IMR-90 (cell line): ENCODE measurements at regions not wholly inside any gene's neighbourhood (a gene's known extent, or its start where the extent isn't known, plus 50 kb on each side); places are given as distances from the start of the nearest gene placed in this dataset.

Source experiments
- ATAC-seq: fragments of 200-7000 bp; cut with Tn5 transposase; 2 replicates; pipeline ENCODE4 v1.9.1; 2020; ENCODE audit warnings: low read depth, mild to moderate bottlenecking, moderate library complexity
- BruUV-seq: library from RNA; stranded (reverse); fragments of 400-500 nt; replicated peaks from 2 replicates; lab custom pipeline; 2021; lab: Mats Ljungman, UMichigan
- CTCF ChIA-PET: fragments of 300-600 bp; formaldehyde crosslinking; extraction: SDS; loops from one replicate; lab custom pipeline; 2021; ENCODE audit warnings: antibody characterized with exemption; lab: Yijun Ruan, JAX
- POLR2A ChIA-PET: fragments of 300-600 bp; sonication (Branson Sonifier 250); formaldehyde crosslinking; loops from one replicate; lab custom pipeline; 2022; ENCODE audit warnings: antibody characterized with exemption; ENCODE audit not compliant: unreplicated experiment; lab: Charles Lee
- DNase-seq: peaks from one replicate; pipeline ENCODE4 v3.0.0; 2013
- H2AFZ ChIP-seq: replicated peaks from 2 replicates; pipeline ENCODE3; 2013; ENCODE audit warnings: low read length, mild to moderate bottlenecking; ENCODE audit not compliant: poor library complexity
- H2AK5ac ChIP-seq: 2 replicates; pipeline ENCODE4 v1.6.1; 2013; ENCODE audit warnings: low read depth, low read length, inconsistent platforms
- H2AK9ac ChIP-seq: replicated peaks from 2 replicates; pipeline ENCODE3; 2013; ENCODE audit warnings: mild to moderate bottlenecking, low read depth, low read length, moderate library complexity; ENCODE audit not compliant: poor library complexity
- H2BK120ac ChIP-seq: 2 replicates; pipeline ENCODE4 v1.6.1; 2013; ENCODE audit warnings: low read depth, low read length, inconsistent platforms
- H2BK15ac ChIP-seq: 3 replicates; pipeline ENCODE4 v1.6.1; 2013; ENCODE audit warnings: low read depth, low read length, inconsistent platforms
- H2BK20ac ChIP-seq: 2 replicates; pipeline ENCODE4 v1.6.1; 2013; ENCODE audit warnings: low read depth, mild to moderate bottlenecking, inconsistent platforms, low read length, moderate library complexity
- H2BK5ac ChIP-seq: 2 replicates; pipeline ENCODE4 v1.6.1; 2013; ENCODE audit warnings: mild to moderate bottlenecking, low read depth, low read length, inconsistent platforms; ENCODE audit not compliant: poor library complexity, severe bottlenecking
- H3K14ac ChIP-seq: replicated peaks from 2 replicates; pipeline ENCODE4 v1.6.1; 2013; ENCODE audit warnings: low read depth, low read length, inconsistent platforms
- H3K18ac ChIP-seq: 2 replicates; pipeline ENCODE4 v1.6.1; 2013; ENCODE audit warnings: low read depth, low read length, control low read depth
- H3K23ac ChIP-seq: 2 replicates; pipeline ENCODE4 v1.6.1; 2013; ENCODE audit warnings: low read depth, low read length, inconsistent platforms
- H3K27ac ChIP-seq: 2 replicates; pipeline ENCODE4 v1.5.1; 2013; ENCODE audit warnings: mild to moderate bottlenecking, control low read depth, low read length; ENCODE audit not compliant: insufficient read depth
- H3K27me3 ChIP-seq: 2 replicates; pipeline ENCODE4 v1.6.1; 2013; ENCODE audit warnings: low read length; ENCODE audit not compliant: control insufficient read depth, insufficient read depth
- H3K36me3 ChIP-seq: 2 replicates; pipeline ENCODE4 v1.6.1; 2013; ENCODE audit warnings: low read length, mixed read lengths; ENCODE audit not compliant: control insufficient read depth, insufficient read depth
- H3K4ac ChIP-seq: 2 replicates; pipeline ENCODE4 v1.6.1; 2013; ENCODE audit warnings: low read depth, low read length, inconsistent platforms
- H3K4me1 ChIP-seq: 2 replicates; pipeline ENCODE4 v1.6.1; 2013; ENCODE audit warnings: low read length, mixed read lengths; ENCODE audit not compliant: control insufficient read depth, insufficient read depth
- H3K4me2 ChIP-seq: 2 replicates; pipeline ENCODE4 v1.6.1; 2013; ENCODE audit warnings: low read depth, mild to moderate bottlenecking, control low read depth, low read length, moderate library complexity
- H3K4me3 ChIP-seq: 2 replicates; pipeline ENCODE4 v1.5.1; 2013; ENCODE audit warnings: low read depth, mild to moderate bottlenecking, control low read depth, low read length, moderate library complexity; ENCODE audit not compliant: insufficient read depth
- H3K56ac ChIP-seq: 2 replicates; pipeline ENCODE4 v1.6.1; 2013; ENCODE audit warnings: low read length, inconsistent platforms; ENCODE audit not compliant: insufficient read depth; ENCODE audit errors: extremely low read depth
- H3K79me1 ChIP-seq, 2 experiments: 2 replicates each; pipeline ENCODE4 v1.6.1; 2013; ENCODE audit warnings: low read length in 2 of 2, inconsistent platforms in 1 of 2, low read depth in 1 of 2
- H3K9ac ChIP-seq: 2 replicates; pipeline ENCODE4 v1.6.1; 2013; ENCODE audit warnings: low read depth, low read length, control low read depth
- H3K9me1 ChIP-seq: 2 replicates; pipeline ENCODE4 v1.6.1; 2013; ENCODE audit warnings: low read length, inconsistent platforms; ENCODE audit not compliant: insufficient read depth
- H3K9me3 ChIP-seq: 2 replicates; pipeline ENCODE4 v1.6.1; 2013; ENCODE audit warnings: low read length; ENCODE audit not compliant: control insufficient read depth, insufficient read depth
- H4K20me1 ChIP-seq: 2 replicates; pipeline ENCODE4 v1.6.1; 2013; ENCODE audit warnings: low read length, inconsistent platforms; ENCODE audit not compliant: insufficient read depth
- H4K5ac ChIP-seq: 2 replicates; pipeline ENCODE4 v1.6.1; 2013; ENCODE audit warnings: mild to moderate bottlenecking, low read depth, low read length, control low read depth
- H4K8ac ChIP-seq, 2 experiments: 2 replicates each; pipeline ENCODE4 v1.6.1; 2013; ENCODE audit warnings: low read depth in 2 of 2, low read length in 2 of 2, control low read depth in 1 of 2, inconsistent platforms in 1 of 2
- H4K91ac ChIP-seq: 2 replicates; pipeline ENCODE4 v1.6.1; 2013; ENCODE audit warnings: low read depth, low read length, inconsistent platforms; ENCODE audit not compliant: insufficient read depth
- CEBPB ChIP-seq: IDR thresholded peaks from 2 replicates; pipeline ENCODE4 v1.6.1; 2012; ENCODE audit warnings: low read depth, low read length, improper control_type of control experiment
- MAFK ChIP-seq: IDR thresholded peaks from 2 replicates; pipeline ENCODE4 v1.6.1; 2012; ENCODE audit warnings: low read depth, low read length, improper control_type of control experiment
- POLR2A ChIP-seq: IDR thresholded peaks from 2 replicates; pipeline ENCODE4 v1.6.1; 2012; ENCODE audit warnings: mild to moderate bottlenecking, low read depth, low read length
- SMC3 ChIP-seq: fragments of 150-350 bp; IDR thresholded peaks from 2 replicates; pipeline ENCODE4 v1.6.1; 2016; ENCODE audit warnings: low read depth, mild to moderate bottlenecking, antibody characterized with exemption, low read length, moderate library complexity
- WGBS, 2 experiments: methylation state at CpG; one replicate each; pipeline versions ENCODE4 v1.1.5 to v1.1.7; 2013; ENCODE audit warnings: missing lambda C conversion rate in 2 of 2; ENCODE audit not compliant: insufficient read length in 1 of 2; ENCODE audit errors: extremely low coverage in 2 of 2; 5-methylcytosine and 5-hydroxymethylcytosine counted together
- dilution Hi-C: fragments of 300-500 bp; cut with HindIII; formaldehyde crosslinking; loops from one replicate; pipeline ENCODE4 v1.14.3; 2018; ENCODE audit warnings: low sequenced_read_pairs; ENCODE audit not compliant: unreplicated experiment
- in situ Hi-C: fragments of 300-500 bp; cut with MboI; formaldehyde crosslinking; loops from 3 replicates; pipeline ENCODE4 v1.14.3; 2019; ENCODE audit warnings: low sequenced_read_pairs, inconsistent platforms, mixed read lengths
- intact Hi-C: fragments of 100-400 bp; cut with micrococcal nuclease; formaldehyde crosslinking; loops from 2 replicates; pipeline ENCODE4 v1.10.0; 2022

GRCh38 chr5:61919920-61920319 is 386.1 kb upstream of the KIF2A start:
- Histone ChIP-seq H2BK5ac (no peak overlapping the region), H4K91ac (no peak overlapping the region), H2AK9ac (no peak overlapping the region), H2BK15ac (no peak overlapping the region), H2AK5ac (no peak overlapping the region), H3K9me3 (no peaks in the 10 kb centered on the region), H3K23ac (no peak overlapping the region), H3K18ac (no peak overlapping the region), H3K4me3 (no peak overlapping the region), H3K27ac (no peak overlapping the region), H2BK20ac (no peak overlapping the region), H3K14ac (no peak overlapping the region), H3K36me3 (no peaks in the 10 kb centered on the region), H3K56ac (no peak overlapping the region), H4K8ac (no peak overlapping the region), H3K4me2 (no peak overlapping the region), H3K9me1 (no peaks in the 10 kb centered on the region), H4K5ac (no peak overlapping the region), H3K27me3 (no peaks in the 10 kb centered on the region), H3K9ac (no peak overlapping the region), H2AFZ (no peak overlapping the region), H3K4me1 (no peaks in the 10 kb centered on the region), H3K4ac (no peak overlapping the region), H4K20me1 (no peaks in the 10 kb centered on the region), H3K79me1 (no peaks in the 10 kb centered on the region), H2BK120ac (no peak overlapping the region)
- POLR2A ChIA-PET, result no interaction called here
- TF ChIP-seq MAFK, result no peak
- no peak for TF ChIP-seq POLR2A
- TF ChIP-seq SMC3, result no peak
- TF ChIP-seq CEBPB, result no peak
- no peak for ATAC-seq
- in situ Hi-C loops (no loop called here), dilution Hi-C loops (no loop called here), intact Hi-C loops (no loop called here)
- CTCF ChIA-PET, result no interaction called here
- no peak for DNase-seq
- no TSS peak for BruUV-seq
- no CpG with 5 or more reads among the region's 6 CpGs for WGBS, 2 experiments
